Rectal smooth muscle tissue (tissue), 1 donor: ENCODE measurements at regions not wholly inside any gene's neighbourhood (a gene's known extent, or its start where the extent isn't known, plus 50 kb on each side); places are given as distances from the start of the nearest gene placed in this dataset.

Source experiments
- H3K27ac ChIP-seq: one replicate; pipeline ENCODE4 v1.7.0; 2013; ENCODE audit warnings: low read depth, low read length, inconsistent platforms
- H3K27me3 ChIP-seq: one replicate; pipeline ENCODE4 v1.7.0; 2013; ENCODE audit warnings: low read length; ENCODE audit not compliant: control insufficient read depth, insufficient read depth
- H3K36me3 ChIP-seq: one replicate; pipeline ENCODE4 v1.7.0; 2013; ENCODE audit warnings: low read length; ENCODE audit not compliant: control insufficient read depth, insufficient read depth
- H3K4me1 ChIP-seq: one replicate; pipeline ENCODE4 v1.7.0; 2013; ENCODE audit warnings: low read length; ENCODE audit not compliant: control insufficient read depth, insufficient read depth
- H3K4me3 ChIP-seq: one replicate; pipeline ENCODE4 v1.7.0; 2013; ENCODE audit warnings: low read length
- H3K9ac ChIP-seq: one replicate; pipeline ENCODE4 v1.7.0; 2013; ENCODE audit warnings: low read length

DNA sequence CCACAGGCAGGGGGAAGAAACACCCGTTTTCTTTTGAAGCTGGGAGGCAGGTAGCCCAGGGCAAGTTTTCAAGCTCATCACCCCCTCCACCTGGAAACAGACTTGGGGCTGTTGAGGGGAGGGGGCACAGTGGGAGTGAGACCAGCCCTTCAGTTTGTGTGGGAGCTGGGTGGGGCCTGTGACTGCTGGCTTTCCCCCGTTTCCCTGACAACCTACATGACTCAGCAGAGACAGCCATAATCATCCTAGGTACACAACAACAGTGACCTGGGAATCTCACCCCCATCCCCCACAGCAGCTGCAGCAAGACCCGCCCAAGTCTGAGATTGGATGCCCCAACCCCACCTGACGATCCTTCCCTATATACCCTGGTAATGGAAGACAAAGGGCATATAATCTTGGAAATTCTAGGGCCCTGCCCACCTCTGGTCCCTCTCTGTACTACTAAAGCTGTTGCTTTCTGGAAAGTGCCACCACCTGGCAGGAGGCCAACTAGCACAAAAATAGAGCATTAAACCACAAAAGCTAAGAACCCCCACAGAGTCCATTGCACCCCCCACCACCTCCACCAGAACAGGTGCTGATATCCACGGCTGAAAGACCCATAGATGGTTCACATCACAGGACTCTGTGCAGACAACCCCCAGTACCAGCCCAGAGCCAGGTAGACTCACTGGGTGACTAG lies 422.2 kb upstream of the SGO1 start:
- Histone ChIP-seq H3K36me3 (no peaks in the 10 kb centered on the region), H3K9ac (no peak overlapping the region), H3K27ac (no peak overlapping the region), H3K4me1 (no peaks in the 10 kb centered on the region), H3K27me3 (no peaks in the 10 kb centered on the region), H3K4me3 (no peak overlapping the region)

DNA sequence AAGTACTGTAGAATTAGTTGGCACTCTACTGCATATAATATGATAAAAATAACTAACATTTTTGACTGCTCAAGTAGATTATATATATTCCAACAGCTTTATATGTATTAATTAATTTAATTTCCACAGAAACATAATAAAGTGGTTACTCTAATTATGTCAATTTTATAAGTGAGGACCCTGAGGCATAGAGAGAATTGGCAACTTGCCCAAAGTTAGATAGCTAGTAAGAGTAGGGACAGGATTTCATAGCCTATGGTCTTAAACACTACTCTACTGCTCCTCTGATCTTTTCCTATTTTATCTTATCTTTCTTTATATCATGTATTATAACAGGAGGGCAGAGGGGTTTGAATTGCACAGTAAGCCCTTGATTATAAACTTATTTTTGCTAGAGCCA lies 418.7 kb upstream of the SGO1 start:
- Histone ChIP-seq H3K9ac (no peak overlapping the region), H3K4me1 (no peaks in the 10 kb centered on the region), H3K4me3 (no peak overlapping the region), H3K27ac (no peak overlapping the region), H3K36me3 (no peaks in the 10 kb centered on the region), H3K27me3 (no peaks in the 10 kb centered on the region)

GRCh38 chr3:20589275-20589674 lies 403.3 kb upstream of the SGO1 start:
- H3K27me3 ChIP-seq: no peaks in the 10 kb centered on the region
- no peaks in the 10 kb centered on the region for H3K4me1 ChIP-seq
- H3K9ac ChIP-seq: no peak overlapping the region
- no peak overlapping the region for H3K4me3 ChIP-seq
- H3K36me3 ChIP-seq: no peaks in the 10 kb centered on the region
- H3K27ac ChIP-seq: no peak overlapping the region

GRCh38 chr3:20588781-20589180 lies 402.8 kb upstream of the SGO1 start:
- Histone ChIP-seq H3K9ac (no peak overlapping the region), H3K4me3 (no peak overlapping the region), H3K4me1 (no peaks in the 10 kb centered on the region), H3K27ac (no peak overlapping the region), H3K27me3 (no peaks in the 10 kb centered on the region), H3K36me3 (no peaks in the 10 kb centered on the region)

GRCh38 chr3:20583648-20584047 lies 397.6 kb upstream of the SGO1 start:
- no peaks in the 10 kb centered on the region for H3K36me3 ChIP-seq
- H3K27me3 ChIP-seq: no peaks in the 10 kb centered on the region
- H3K9ac ChIP-seq: no peak overlapping the region
- no peaks in the 10 kb centered on the region for H3K4me1 ChIP-seq
- no peak overlapping the region for H3K4me3 ChIP-seq
- no peak overlapping the region for H3K27ac ChIP-seq

- H3K27me3 ChIP-seq: no peaks in the 10 kb centered on the region
- H3K27ac ChIP-seq: no peak overlapping the region
- H3K9ac ChIP-seq: no peak overlapping the region
These were observed 390.2 kb upstream of the SGO1 start for GRCh38 chr3:20576228-20576627.

DNA sequence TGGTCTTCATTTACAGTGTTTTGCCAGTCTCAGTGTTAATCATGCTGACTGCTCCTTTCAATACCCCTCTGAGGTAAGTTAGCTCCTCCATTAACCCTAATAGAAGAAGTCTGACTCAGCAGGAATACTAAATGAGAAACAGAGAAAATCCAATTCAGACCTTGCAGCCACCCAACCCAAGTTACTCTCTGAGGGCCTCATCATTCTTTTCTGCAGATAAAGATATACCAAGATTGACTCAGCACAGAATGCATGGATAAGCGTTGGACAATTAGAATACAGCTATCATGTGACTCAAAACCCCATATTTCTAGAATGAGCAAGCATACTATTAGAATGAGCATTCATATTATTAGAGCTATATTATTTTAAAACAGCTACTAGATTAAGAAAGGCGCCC lies 389.1 kb upstream of the SGO1 start:
- Histone ChIP-seq H3K9ac (no peak overlapping the region), H3K27ac (no peak overlapping the region), H3K4me1 (no peaks in the 10 kb centered on the region), H3K27me3 (no peaks in the 10 kb centered on the region), H3K4me3 (no peak overlapping the region), H3K36me3 (no peaks in the 10 kb centered on the region)

More at GRCh38 chr3:20576228-20576627, 390.2 kb upstream of the SGO1 start:
- no peaks in the 10 kb centered on the region for H3K4me1 ChIP-seq
- H3K36me3 ChIP-seq: no peaks in the 10 kb centered on the region
- H3K4me3 ChIP-seq: no peak overlapping the region

- H3K4me3 ChIP-seq: no peak overlapping the region
- H3K36me3 ChIP-seq: no peaks in the 10 kb centered on the region
- no peak overlapping the region for H3K9ac ChIP-seq
- no peaks in the 10 kb centered on the region for H3K4me1 ChIP-seq
- no peaks in the 10 kb centered on the region for H3K27me3 ChIP-seq
- H3K27ac ChIP-seq: no peak overlapping the region
These were observed 388.7 kb upstream of the SGO1 start for GRCh38 chr3:20574746-20575145.

GRCh38 chr3:20573175-20573574 lies 387.2 kb upstream of the SGO1 start:
- Histone ChIP-seq H3K27ac (no peak overlapping the region), H3K4me1 (no peaks in the 10 kb centered on the region), H3K27me3 (no peaks in the 10 kb centered on the region)

DNA sequence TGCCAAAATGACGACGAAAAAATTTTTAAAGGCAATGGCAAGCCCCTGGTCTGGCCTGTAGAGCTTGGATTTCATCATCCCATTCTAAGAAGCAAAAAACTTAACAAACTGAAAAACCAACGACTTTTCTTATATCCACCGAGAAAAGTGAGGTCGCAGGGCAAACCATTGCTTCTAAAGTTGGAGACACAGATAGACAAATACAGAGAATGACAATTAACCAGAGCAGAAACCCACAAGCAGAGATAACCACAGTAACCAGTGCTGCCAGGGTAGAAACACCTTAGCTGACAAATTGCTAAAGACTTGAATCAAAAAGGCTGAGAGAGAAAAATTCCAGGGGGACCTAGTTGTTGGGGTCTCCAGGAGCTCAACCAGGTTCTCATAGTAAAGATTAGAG lies 386.5 kb upstream of the SGO1 start:
- Histone ChIP-seq H3K27me3 (no peaks in the 10 kb centered on the region), H3K4me1 (no peaks in the 10 kb centered on the region), H3K36me3 (no peaks in the 10 kb centered on the region), H3K27ac (no peak overlapping the region), H3K4me3 (no peak overlapping the region), H3K9ac (no peak overlapping the region)

More at GRCh38 chr3:20573175-20573574, 387.2 kb upstream of the SGO1 start:
- Histone ChIP-seq H3K36me3 (no peaks in the 10 kb centered on the region), H3K9ac (no peak overlapping the region), H3K4me3 (no peak overlapping the region)

- Histone ChIP-seq H3K27me3 (no peaks in the 10 kb centered on the region), H3K27ac (no peak overlapping the region), H3K36me3 (no peaks in the 10 kb centered on the region), H3K4me1 (no peaks in the 10 kb centered on the region), H3K4me3 (no peak overlapping the region), H3K9ac (no peak overlapping the region)
These were observed 383.3 kb upstream of the SGO1 start for GRCh38 chr3:20569310-20569709.

- no peak overlapping the region for H3K27ac ChIP-seq
- H3K4me3 ChIP-seq: no peak overlapping the region
- H3K36me3 ChIP-seq: no peaks in the 10 kb centered on the region
- H3K9ac ChIP-seq: no peak overlapping the region
- no peaks in the 10 kb centered on the region for H3K27me3 ChIP-seq
- no peaks in the 10 kb centered on the region for H3K4me1 ChIP-seq
These were observed 379.0 kb upstream of the SGO1 start for GRCh38 chr3:20564966-20565365.

DNA sequence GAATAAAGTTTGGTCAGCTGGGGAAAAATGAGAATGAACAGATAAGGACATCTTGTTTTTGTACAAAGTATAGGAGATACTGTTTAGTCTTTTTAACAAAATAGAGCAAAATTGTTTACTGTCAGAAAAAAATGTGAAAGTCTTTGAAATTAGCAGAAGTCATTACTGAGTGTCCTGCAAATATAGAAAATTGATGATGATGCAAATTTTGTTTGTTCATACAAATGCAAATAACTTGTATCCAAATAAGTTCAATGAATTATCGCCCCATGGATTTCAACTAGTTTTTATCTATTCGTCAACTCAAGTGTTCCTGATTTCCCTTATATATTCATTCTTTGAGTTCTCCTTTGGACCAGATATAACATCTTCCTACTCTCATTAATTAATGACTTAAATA lies 378.0 kb upstream of the SGO1 start:
- no peaks in the 10 kb centered on the region for H3K4me1 ChIP-seq
- H3K27ac ChIP-seq: no peak overlapping the region
- H3K9ac ChIP-seq: no peak overlapping the region
- no peak overlapping the region for H3K4me3 ChIP-seq
- H3K36me3 ChIP-seq: no peaks in the 10 kb centered on the region
- H3K27me3 ChIP-seq: no peaks in the 10 kb centered on the region
